ENCODE measurements at regions not wholly inside any gene's neighbourhood (a gene's known extent, or its start where the extent isn't known, plus 50 kb on each side); places are given as distances from the start of the nearest gene placed in this dataset.

DNA sequence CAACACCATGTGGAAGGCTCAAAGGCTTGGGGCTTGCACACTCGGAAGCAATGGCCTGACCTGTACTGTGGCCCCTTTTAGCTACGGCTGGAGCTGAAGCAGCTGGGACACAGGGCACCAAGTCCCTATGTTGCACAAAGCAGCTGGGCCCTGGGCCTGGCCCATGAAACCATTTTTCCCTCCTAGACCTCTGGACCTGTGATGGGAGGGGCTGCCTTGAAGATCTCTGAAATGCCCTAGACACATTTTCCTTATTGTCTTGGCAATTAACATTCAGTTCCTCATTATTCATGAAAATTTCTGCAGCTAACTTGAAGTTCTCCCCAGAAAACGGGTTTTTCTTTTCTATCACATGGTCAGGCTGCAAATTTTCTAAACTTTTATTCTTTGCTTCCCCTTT lies 85.6 kb upstream of the ALDH1A3 start:
- no peaks in the 10 kb centered on the region for H3K36me3 ChIP-seq

GRCh38 chr15:100801256-100801900 lies 78.3 kb upstream of the ALDH1A3 start:
- Histone ChIP-seq H3K4me3 (no peak overlapping the region), H3K4me1 (no peaks in the 10 kb centered on the region), H3K27ac (no peak overlapping the region), H3K27me3 (no peaks in the 10 kb centered on the region), H3K36me3 (no peaks in the 10 kb centered on the region), H3K9me3 (no peaks in the 10 kb centered on the region)
- TF ChIP-seq POLR2AphosphoS5 (IDR thresholded peaks at IDR 0.05; ENCODE audit: insufficient read depth in 1 of 2, low read depth in 1 of 2) = no peak
- no peak for TF ChIP-seq CTCF (IDR thresholded peaks at IDR 0.05)
- TF ChIP-seq POLR2A (IDR thresholded peaks at IDR 0.05) = no peak
- intact Hi-C loops (cut with DNase I) = no loop called here
- DNase-seq (ENCODE audit: extremely low spot score in 2 of 2) = no peak

More for the DNA sequence above, 85.6 kb upstream of the ALDH1A3 start:
- Histone ChIP-seq H3K9me3 (no peaks in the 10 kb centered on the region), H3K4me1 (no peaks in the 10 kb centered on the region), H3K27me3 (no peaks in the 10 kb centered on the region), H3K27ac (no peak overlapping the region), H3K4me3 (no peak overlapping the region)
- no peak for DNase-seq (ENCODE audit: extremely low spot score in 2 of 2)
- TF ChIP-seq CTCF (IDR thresholded peaks at IDR 0.05) (no peak), POLR2AphosphoS5 (IDR thresholded peaks at IDR 0.05; ENCODE audit: insufficient read depth in 1 of 2, low read depth in 1 of 2) (no peak), POLR2A (IDR thresholded peaks at IDR 0.05) (no peak)
- intact Hi-C loops (cut with DNase I) = no loop called here

GRCh38 chr15:100802421-100803170 lies 77.0 kb upstream of the ALDH1A3 start:
- Histone ChIP-seq H3K36me3 (no peaks in the 10 kb centered on the region), H3K27ac (no peak overlapping the region), H3K27me3 (no peaks in the 10 kb centered on the region), H3K9me3 (no peaks in the 10 kb centered on the region), H3K4me1 (no peaks in the 10 kb centered on the region), H3K4me3 (no peak overlapping the region)
- no peak for TF ChIP-seq CTCF (IDR thresholded peaks at IDR 0.05)
- TF ChIP-seq POLR2AphosphoS5 (IDR thresholded peaks at IDR 0.05; ENCODE audit: insufficient read depth in 1 of 2, low read depth in 1 of 2) = no peak
- TF ChIP-seq POLR2A (IDR thresholded peaks at IDR 0.05) = no peak
- intact Hi-C loops (cut with DNase I) = no loop called here
- no peak for DNase-seq (ENCODE audit: extremely low spot score in 2 of 2)

DNA sequence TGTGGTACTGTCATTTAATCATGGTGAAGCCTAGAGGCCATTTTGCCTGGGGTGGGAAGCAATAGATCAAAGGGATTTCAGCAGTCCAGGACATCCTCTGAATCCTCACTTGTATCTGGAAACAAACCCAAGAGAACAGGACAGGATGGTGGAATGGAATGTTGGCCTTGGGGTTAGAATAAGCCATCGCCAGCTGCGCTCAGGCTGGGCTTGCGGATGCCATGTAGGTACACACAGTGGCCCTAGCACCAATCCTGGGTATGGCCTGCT lies 76.5 kb upstream of the ALDH1A3 start:
- no peak for DNase-seq (ENCODE audit: extremely low spot score in 2 of 2)
- TF ChIP-seq CTCF (IDR thresholded peaks at IDR 0.05) = no peak
- TF ChIP-seq POLR2AphosphoS5 (IDR thresholded peaks at IDR 0.05; ENCODE audit: insufficient read depth in 1 of 2, low read depth in 1 of 2) = no peak
- TF ChIP-seq POLR2A (IDR thresholded peaks at IDR 0.05) = no peak
- no peaks in the 10 kb centered on the region for H3K9me3 ChIP-seq
- H3K36me3 ChIP-seq = no peaks in the 10 kb centered on the region
- H3K27ac ChIP-seq = no peak overlapping the region
- H3K4me1 ChIP-seq = no peaks in the 10 kb centered on the region
- no peaks in the 10 kb centered on the region for H3K27me3 ChIP-seq
- intact Hi-C loops (cut with DNase I) = no loop called here
- no peak overlapping the region for H3K4me3 ChIP-seq

- no peaks in the 10 kb centered on the region for H3K9me3 ChIP-seq
- intact Hi-C loops (cut with DNase I) = no loop called here
- H3K4me1 ChIP-seq = no peaks in the 10 kb centered on the region
- H3K27ac ChIP-seq = no peak overlapping the region
- no peak for DNase-seq (ENCODE audit: extremely low spot score in 2 of 2)
- TF ChIP-seq POLR2AphosphoS5 (IDR thresholded peaks at IDR 0.05; ENCODE audit: insufficient read depth in 1 of 2, low read depth in 1 of 2) (no peak), POLR2A (IDR thresholded peaks at IDR 0.05) (no peak), CTCF (IDR thresholded peaks at IDR 0.05) (no peak)
- H3K36me3 ChIP-seq = no peaks in the 10 kb centered on the region
- H3K27me3 ChIP-seq = no peaks in the 10 kb centered on the region
- H3K4me3 ChIP-seq = no peak overlapping the region
Measured at GRCh38 chr15:100806157-100806556, 73.5 kb upstream of the ALDH1A3 start.

Data from vagina (tissue), 2 donors.